Activated CD8-positive, alpha-beta T cell treated with anti-CD3 and anti-CD28 coated beads, Interleukin-2, amount 10 ng/mL, durations not matched to agents 7 days and 5 days (primary cell): ENCODE measurements at regions not wholly inside any gene's neighbourhood (a gene's known extent, or its start where the extent isn't known, plus 50 kb on each side); places are given as distances from the start of the nearest gene placed in this dataset.
"Not testable (repeated sequence)": the region's sequence is repeated elsewhere in the genome, so short reads cannot be mapped to it uniquely, and the experiment has no call there.

Source experiments
- ATAC-seq: fragments of 150-1000 bp; cut with Tn5 transposase; one replicate; pipeline ENCODE4 v1.10.0; 2021; ENCODE audit warnings: moderate library complexity
- CTCF ChIA-PET: fragments of 350-600 bp; sonication (Branson Sonifier 250); formaldehyde crosslinking; loops from one replicate; lab custom pipeline; 2021; ENCODE audit warnings: antibody characterized with exemption; lab: Charles Lee
- POLR2A ChIA-PET: fragments of 350-600 bp; sonication (Branson Sonifier 250); formaldehyde crosslinking; loops from one replicate; lab custom pipeline; 2021; ENCODE audit warnings: antibody characterized with exemption; lab: Charles Lee
- DNase-seq: peaks from one replicate; pipeline ENCODE4 v3.0.0-alpha.2; 2020
- H3K27ac Mint-ChIP-seq: one replicate; pipeline ENCODE4 v1.8.0; 2021; ENCODE audit warnings: mild to moderate bottlenecking, mixed read lengths
- H3K27me3 Mint-ChIP-seq: one replicate; pipeline ENCODE4 v1.8.0; 2021; ENCODE audit warnings: low read depth, mixed read lengths
- H3K36me3 Mint-ChIP-seq: one replicate; pipeline ENCODE4 v1.8.0; 2021; ENCODE audit warnings: low read depth, mixed read lengths
- H3K4me1 Mint-ChIP-seq: one replicate; pipeline ENCODE4 v1.8.0; 2021; ENCODE audit warnings: low read depth, mixed read lengths
- H3K4me3 Mint-ChIP-seq: one replicate; pipeline ENCODE4 v1.8.0; 2021; ENCODE audit warnings: mild to moderate bottlenecking, mixed read lengths
- H3K9me3 Mint-ChIP-seq: one replicate; pipeline ENCODE4 v1.8.0; 2022; ENCODE audit warnings: mixed read lengths; ENCODE audit not compliant: insufficient read depth

GRCh38 chr6:163709693-163710092 lies 295.2 kb downstream of the QKI start:
- Mint-ChIP-seq H3K27ac (no peak overlapping the region), H3K27me3 (peaks cover 7% of the 10 kb centered on the region)
- no peak for ATAC-seq

GRCh38 chr6:163709255-163709654 lies 294.7 kb downstream of the QKI start:
- H3K4me1 Mint-ChIP-seq, result peaks cover 10% of the 10 kb centered on the region
- ATAC-seq (no peak), DNase-seq (no peak)
- CTCF ChIA-PET, result no interaction called here
- H3K27me3 Mint-ChIP-seq, result peaks cover 7% of the 10 kb centered on the region
- POLR2A ChIA-PET, result no interaction called here
- H3K27ac Mint-ChIP-seq, result no peak overlapping the region
- H3K36me3 Mint-ChIP-seq, result no peaks in the 10 kb centered on the region
- H3K9me3 Mint-ChIP-seq, result no peaks in the 10 kb centered on the region
- H3K4me3 Mint-ChIP-seq, result no peak overlapping the region

More at GRCh38 chr6:163709693-163710092, 295.2 kb downstream of the QKI start:
- POLR2A ChIA-PET, result no interaction called here
- CTCF ChIA-PET, result interaction anchor here (0.8 kb wide), 1 partner anchor 8 kb away, joined by 3 read pairs; no protein-coding TSS in a partner anchor
- Mint-ChIP-seq H3K9me3 (no peaks in the 10 kb centered on the region), H3K4me1 (peaks cover 10% of the 10 kb centered on the region), H3K36me3 (no peaks in the 10 kb centered on the region), H3K4me3 (no peak overlapping the region)
- DNase-seq, result no peak

GRCh38 chr6:163708466-163708865 lies 293.9 kb downstream of the QKI start:
- POLR2A ChIA-PET, result no interaction called here
- DNase-seq (no peak), ATAC-seq (no peak)
- H3K27me3 Mint-ChIP-seq, result peaks cover 10% of the 10 kb centered on the region
- no peak overlapping the region for H3K27ac Mint-ChIP-seq
- H3K4me1 Mint-ChIP-seq, result peaks cover 10% of the 10 kb centered on the region
- CTCF ChIA-PET, result no interaction called here
- no peaks in the 10 kb centered on the region for H3K9me3 Mint-ChIP-seq
- no peaks in the 10 kb centered on the region for H3K36me3 Mint-ChIP-seq
- H3K4me3 Mint-ChIP-seq, result no peak overlapping the region

GRCh38 chr6:163707387-163708355 lies 293.2 kb downstream of the QKI start:
- no peak for DNase-seq
- Mint-ChIP-seq H3K4me1 (peaks cover 10% of the 10 kb centered on the region), H3K36me3 (no peaks in the 10 kb centered on the region), H3K9me3 (no peaks in the 10 kb centered on the region), H3K27me3 (peaks cover 10% of the 10 kb centered on the region), H3K4me3 (no peak overlapping the region), H3K27ac (no peak overlapping the region)
- ChIA-PET POLR2A (no interaction called here), CTCF (no interaction called here)
- no peak for ATAC-seq

GRCh38 chr6:163706500-163707087 lies 292.1 kb downstream of the QKI start:
- Mint-ChIP-seq H3K27ac (no peak overlapping the region), H3K4me1 (peaks cover 1% of the 10 kb centered on the region), H3K27me3 (peaks cover 13% of the 10 kb centered on the region), H3K9me3 (no peaks in the 10 kb centered on the region), H3K4me3 (no peak overlapping the region), H3K36me3 (no peaks in the 10 kb centered on the region)
- ChIA-PET POLR2A (no interaction called here), CTCF (no interaction called here)
- DNase-seq (no peak), ATAC-seq (no peak)

- no peak overlapping the region for H3K4me3 Mint-ChIP-seq
- no peaks in the 10 kb centered on the region for H3K9me3 Mint-ChIP-seq
- no peaks in the 10 kb centered on the region for H3K4me1 Mint-ChIP-seq
- CTCF ChIA-PET, result no interaction called here
- DNase-seq (no peak), ATAC-seq (no peak)
- POLR2A ChIA-PET, result no interaction called here
- no peaks in the 10 kb centered on the region for H3K36me3 Mint-ChIP-seq
- H3K27ac Mint-ChIP-seq, result no peak overlapping the region
- H3K27me3 Mint-ChIP-seq, result peaks cover 8% of the 10 kb centered on the region
These were observed 291.4 kb downstream of the QKI start for GRCh38 chr6:163705923-163706322.

GRCh38 chr6:163702736-163703135 lies 288.2 kb downstream of the QKI start:
- ChIA-PET CTCF (no interaction called here), POLR2A (no interaction called here)
- Mint-ChIP-seq H3K36me3 (no peaks in the 10 kb centered on the region), H3K4me1 (no peaks in the 10 kb centered on the region), H3K27ac (no peak overlapping the region), H3K9me3 (no peaks in the 10 kb centered on the region), H3K4me3 (no peak overlapping the region), H3K27me3 (peaks cover 12% of the 10 kb centered on the region)
- no peak for ATAC-seq
- no peak for DNase-seq

GRCh38 chr6:163701762-163702161 lies 287.2 kb downstream of the QKI start:
- Mint-ChIP-seq H3K4me1 (no peaks in the 10 kb centered on the region), H3K36me3 (no peaks in the 10 kb centered on the region), H3K27me3 (peaks cover 13% of the 10 kb centered on the region), H3K9me3 (no peaks in the 10 kb centered on the region), H3K27ac (no peak overlapping the region), H3K4me3 (no peak overlapping the region)
- ATAC-seq, result no peak
- ChIA-PET POLR2A (no interaction called here), CTCF (interaction anchor here (0.9 kb wide), 1 partner anchor 8 kb away, joined by 3 read pairs; no protein-coding TSS in a partner anchor)
- DNase-seq, result no peak

GRCh38 chr6:163698086-163698485 lies 283.6 kb downstream of the QKI start:
- ATAC-seq (no peak), DNase-seq (no peak)
- H3K9me3 Mint-ChIP-seq, result no peaks in the 10 kb centered on the region
- H3K4me3 Mint-ChIP-seq, result no peak overlapping the region
- H3K27ac Mint-ChIP-seq, result no peak overlapping the region
- CTCF ChIA-PET, result no interaction called here
- H3K27me3 Mint-ChIP-seq, result peaks cover 12% of the 10 kb centered on the region
- POLR2A ChIA-PET, result no interaction called here
- no peaks in the 10 kb centered on the region for H3K36me3 Mint-ChIP-seq
- H3K4me1 Mint-ChIP-seq, result no peaks in the 10 kb centered on the region

GRCh38 chr6:163696311-163696710 lies 281.8 kb downstream of the QKI start:
- H3K36me3 Mint-ChIP-seq, ATAC-seq, H3K27me3 Mint-ChIP-seq, H3K27ac Mint-ChIP-seq, H3K9me3 Mint-ChIP-seq, POLR2A ChIA-PET, DNase-seq, CTCF ChIA-PET, H3K4me3 Mint-ChIP-seq, H3K4me1 Mint-ChIP-seq: not testable (repeated sequence)

GRCh38 chr6:163695414-163695864 lies 280.9 kb downstream of the QKI start:
- H3K27ac Mint-ChIP-seq, result no peak overlapping the region
- H3K36me3 Mint-ChIP-seq, result no peaks in the 10 kb centered on the region
- CTCF ChIA-PET, result no interaction called here

GRCh38 chr6:163694988-163695398 lies 280.5 kb downstream of the QKI start:
- no peak for ATAC-seq
- CTCF ChIA-PET, result no interaction called here
- no peak for DNase-seq
- no peaks in the 10 kb centered on the region for H3K36me3 Mint-ChIP-seq
- H3K9me3 Mint-ChIP-seq, result no peaks in the 10 kb centered on the region
- POLR2A ChIA-PET, result no interaction called here
- no peaks in the 10 kb centered on the region for H3K4me1 Mint-ChIP-seq
- H3K27ac Mint-ChIP-seq, result no peak overlapping the region
- H3K27me3 Mint-ChIP-seq, result peaks cover 9% of the 10 kb centered on the region
- no peak overlapping the region for H3K4me3 Mint-ChIP-seq

More at GRCh38 chr6:163695414-163695864, 280.9 kb downstream of the QKI start:
- H3K9me3 Mint-ChIP-seq, result no peaks in the 10 kb centered on the region
- no peak overlapping the region for H3K4me3 Mint-ChIP-seq
- ATAC-seq, result no peak
- DNase-seq, result no peak
- POLR2A ChIA-PET, result no interaction called here
- H3K4me1 Mint-ChIP-seq, result no peaks in the 10 kb centered on the region
- peaks cover 9% of the 10 kb centered on the region for H3K27me3 Mint-ChIP-seq
